Caco-2 (cell line): ENCODE measurements at regions not wholly inside any gene's neighbourhood (a gene's known extent, or its start where the extent isn't known, plus 50 kb on each side); places are given as distances from the start of the nearest gene placed in this dataset.

Experiments used
- BruUV-seq: library from RNA; stranded (reverse); fragments of 400-500 nt; replicated peaks from 2 replicates; lab custom pipeline; 2021; lab: Mats Ljungman, UMichigan
- CTCF ChIA-PET: fragments of 300-600 bp; sonication (Branson Sonifier 250); formaldehyde crosslinking; loops from one replicate; lab custom pipeline; 2022; ENCODE audit warnings: antibody characterized with exemption; lab: Charles Lee
- POLR2A ChIA-PET: fragments of 300-600 bp; sonication (Branson Sonifier 250); formaldehyde crosslinking; loops from one replicate; lab custom pipeline; 2022; ENCODE audit warnings: antibody characterized with exemption; lab: Charles Lee
- DNase-seq, 2 experiments: peaks; one replicate each; pipeline versions ENCODE4 v3.0.0 to v3.0.0-alpha.2; 2020 to 2022
- H3K27me3 ChIP-seq: replicated peaks from 2 replicates; pipeline ENCODE4 v1.6.0; 2011; ENCODE audit warnings: low read length; ENCODE audit not compliant: control insufficient read depth, insufficient read depth
- H3K36me3 ChIP-seq: 2 replicates; pipeline ENCODE4 v1.5.1; 2011; ENCODE audit warnings: low read length; ENCODE audit not compliant: control insufficient read depth, insufficient read depth
- H3K4me1 ChIP-seq: fragments of 250-450 bp; sonication (Bioruptor Pico); 2 replicates; pipeline ENCODE4 v1.5.1; 2020; ENCODE audit warnings: mild to moderate bottlenecking
- H3K4me3 ChIP-seq: 2 replicates; pipeline ENCODE4 v1.5.1; 2011; ENCODE audit warnings: low read depth, mild to moderate bottlenecking, control low read depth, low read length
- H3K9me3 ChIP-seq: fragments of 250-450 bp; sonication (Bioruptor Pico); 2 replicates; pipeline ENCODE4 v1.5.1; 2020; ENCODE audit warnings: mild to moderate bottlenecking, moderate library complexity
- H3K27ac Mint-ChIP-seq: one replicate; pipeline ENCODE4 v1.8.0; 2022; ENCODE audit warnings: mixed read lengths; ENCODE audit not compliant: unreplicated experiment
- H3K27me3 Mint-ChIP-seq: one replicate; pipeline ENCODE4 v1.8.0; 2022; ENCODE audit warnings: mixed read lengths; ENCODE audit not compliant: insufficient read depth, unreplicated experiment
- H3K36me3 Mint-ChIP-seq: one replicate; pipeline ENCODE4 v1.8.0; 2022; ENCODE audit warnings: mild to moderate bottlenecking, mixed read lengths; ENCODE audit not compliant: insufficient read depth, unreplicated experiment
- H3K4me1 Mint-ChIP-seq: one replicate; pipeline ENCODE4 v1.8.0; 2022; ENCODE audit warnings: low read depth, mixed read lengths; ENCODE audit not compliant: unreplicated experiment
- H3K4me3 Mint-ChIP-seq: one replicate; pipeline ENCODE4 v1.8.0; 2022; ENCODE audit warnings: mild to moderate bottlenecking, moderate library complexity, mixed read lengths; ENCODE audit not compliant: unreplicated experiment
- H3K9me3 Mint-ChIP-seq: one replicate; pipeline ENCODE4 v1.8.0; 2022; ENCODE audit warnings: mixed read lengths; ENCODE audit not compliant: unreplicated experiment
- intact Hi-C: fragments of 100-400 bp; cut with micrococcal nuclease; formaldehyde crosslinking; loops from one replicate; pipeline ENCODE4 v1.10.0; 2022; ENCODE audit not compliant: unreplicated experiment
- TF ChIP-seq, protein P1 (sequence below), 2 experiments: fragments of 200-600 bp in 1 of 2; IDR thresholded peaks; 1 replicate in 1 of 2; 2 replicates in 1 of 2; pipeline versions ENCODE4 v1.5.1 to v1.8.0; 2011 to 2022; ENCODE audit warnings: antibody characterized with exemption in 1 of 2, control low read depth in 1 of 2, inconsistent platforms in 1 of 2, low read depth in 1 of 2, low read length in 1 of 2, mild to moderate bottlenecking in 1 of 2, moderate library complexity in 1 of 2; ENCODE audit not compliant: insufficient read depth in 1 of 2, severe bottlenecking in 1 of 2, unreplicated experiment in 1 of 2

DNA sequence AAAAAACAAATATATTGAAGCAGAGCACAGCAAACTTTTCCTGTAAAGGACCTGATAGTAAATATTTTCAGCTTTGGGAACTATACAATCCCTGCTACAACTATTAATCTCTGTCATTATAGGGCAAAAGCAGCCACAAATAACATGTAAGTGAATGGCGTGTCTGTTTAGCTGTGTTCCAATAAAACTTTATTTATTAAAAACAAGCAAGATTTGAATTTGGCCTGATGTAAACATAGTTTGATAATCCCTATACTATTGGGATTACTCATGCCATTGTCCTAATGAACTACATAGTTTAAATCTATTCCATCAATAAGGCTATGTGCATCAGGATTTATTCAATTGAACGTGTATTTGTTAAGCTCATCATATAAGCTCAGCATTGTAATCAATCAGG, 286.8 kb upstream of the CNTN6 start:
- no peaks in the 10 kb centered on the region for H3K9me3 ChIP-seq
- TF ChIP-seq, protein P1, sequence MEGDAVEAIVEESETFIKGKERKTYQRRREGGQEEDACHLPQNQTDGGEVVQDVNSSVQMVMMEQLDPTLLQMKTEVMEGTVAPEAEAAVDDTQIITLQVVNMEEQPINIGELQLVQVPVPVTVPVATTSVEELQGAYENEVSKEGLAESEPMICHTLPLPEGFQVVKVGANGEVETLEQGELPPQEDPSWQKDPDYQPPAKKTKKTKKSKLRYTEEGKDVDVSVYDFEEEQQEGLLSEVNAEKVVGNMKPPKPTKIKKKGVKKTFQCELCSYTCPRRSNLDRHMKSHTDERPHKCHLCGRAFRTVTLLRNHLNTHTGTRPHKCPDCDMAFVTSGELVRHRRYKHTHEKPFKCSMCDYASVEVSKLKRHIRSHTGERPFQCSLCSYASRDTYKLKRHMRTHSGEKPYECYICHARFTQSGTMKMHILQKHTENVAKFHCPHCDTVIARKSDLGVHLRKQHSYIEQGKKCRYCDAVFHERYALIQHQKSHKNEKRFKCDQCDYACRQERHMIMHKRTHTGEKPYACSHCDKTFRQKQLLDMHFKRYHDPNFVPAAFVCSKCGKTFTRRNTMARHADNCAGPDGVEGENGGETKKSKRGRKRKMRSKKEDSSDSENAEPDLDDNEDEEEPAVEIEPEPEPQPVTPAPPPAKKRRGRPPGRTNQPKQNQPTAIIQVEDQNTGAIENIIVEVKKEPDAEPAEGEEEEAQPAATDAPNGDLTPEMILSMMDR (IDR thresholded peaks at IDR 0.05; ENCODE audit: insufficient read depth in 1 of 2, low read depth in 1 of 2, low read length in 1 of 2, severe bottlenecking in 1 of 2, unreplicated experiment in 1 of 2): no peak
- no TSS peak for BruUV-seq

GRCh38 chr3:816605-817004, 276.2 kb upstream of the CNTN6 start:
- Histone ChIP-seq H3K36me3 (no peaks in the 10 kb centered on the region), H3K4me3 (no peak overlapping the region), H3K9me3 (no peaks in the 10 kb centered on the region), H3K27me3 (no peaks in the 10 kb centered on the region), H3K4me1 (no peaks in the 10 kb centered on the region)
- no peak for DNase-seq
- H3K4me1 Mint-ChIP-seq: no peaks in the 10 kb centered on the region
- H3K36me3 Mint-ChIP-seq: no peaks in the 10 kb centered on the region
- no peak overlapping the region for H3K27ac Mint-ChIP-seq
- POLR2A ChIA-PET: no interaction called here
- intact Hi-C loops: no loop called here
- BruUV-seq: no TSS peak
- peaks cover 6% of the 10 kb centered on the region for H3K9me3 Mint-ChIP-seq
- CTCF ChIA-PET: no interaction called here
- no peaks in the 10 kb centered on the region for H3K27me3 Mint-ChIP-seq
- H3K4me3 Mint-ChIP-seq: no peak overlapping the region
- TF ChIP-seq, protein P1 (IDR thresholded peaks at IDR 0.05; ENCODE audit: insufficient read depth in 1 of 2, low read depth in 1 of 2, low read length in 1 of 2, severe bottlenecking in 1 of 2, unreplicated experiment in 1 of 2): no peak

More for the DNA sequence above, 286.8 kb upstream of the CNTN6 start:
- ChIA-PET CTCF (no interaction called here), POLR2A (no interaction called here)
- Mint-ChIP-seq H3K4me3 (no peak overlapping the region), H3K4me1 (no peaks in the 10 kb centered on the region), H3K27me3 (no peaks in the 10 kb centered on the region), H3K9me3 (no peaks in the 10 kb centered on the region), H3K36me3 (no peaks in the 10 kb centered on the region), H3K27ac (no peak overlapping the region)
- intact Hi-C loops: no loop called here
- DNase-seq: no peak
- H3K27me3 ChIP-seq: no peaks in the 10 kb centered on the region
- H3K4me1 ChIP-seq: no peaks in the 10 kb centered on the region
- no peaks in the 10 kb centered on the region for H3K36me3 ChIP-seq
- no peak overlapping the region for H3K4me3 ChIP-seq

DNA sequence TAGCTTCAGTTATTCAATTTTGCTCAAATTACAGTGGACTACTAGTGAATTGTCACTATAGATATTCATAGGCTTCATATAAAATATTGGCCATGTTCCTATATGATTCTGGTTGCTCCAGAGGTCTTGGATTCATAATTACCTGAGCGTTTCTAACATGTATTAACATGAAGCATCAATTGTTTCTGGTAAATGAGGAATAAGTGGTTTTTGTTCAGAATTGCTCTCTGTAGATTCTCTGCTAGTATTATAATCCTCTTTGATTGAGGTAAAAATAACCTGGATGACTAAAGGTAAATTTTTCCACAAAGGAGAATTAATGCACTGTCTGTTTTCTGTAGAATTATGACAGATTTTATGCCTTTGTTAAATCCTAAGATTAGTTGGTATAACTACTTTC, 258.1 kb upstream of the CNTN6 start:
- H3K9me3 Mint-ChIP-seq: peaks cover 17% of the 10 kb centered on the region
- no peak overlapping the region for H3K4me3 ChIP-seq
- H3K27me3 Mint-ChIP-seq: peaks cover 3% of the 10 kb centered on the region
- ChIA-PET POLR2A (no interaction called here), CTCF (no interaction called here)
- H3K27me3 ChIP-seq: no peaks in the 10 kb centered on the region
- intact Hi-C loops: no loop called here
- H3K4me1 ChIP-seq: no peaks in the 10 kb centered on the region
- H3K9me3 ChIP-seq: no peaks in the 10 kb centered on the region
- no TSS peak for BruUV-seq
- no peaks in the 10 kb centered on the region for H3K4me1 Mint-ChIP-seq
- no peak overlapping the region for H3K27ac Mint-ChIP-seq
- H3K36me3 ChIP-seq: no peaks in the 10 kb centered on the region
- no peak for DNase-seq
- no peak overlapping the region for H3K4me3 Mint-ChIP-seq
- TF ChIP-seq, protein P1 (IDR thresholded peaks at IDR 0.05; ENCODE audit: insufficient read depth in 1 of 2, low read depth in 1 of 2, low read length in 1 of 2, severe bottlenecking in 1 of 2, unreplicated experiment in 1 of 2): no peak
- H3K36me3 Mint-ChIP-seq: no peaks in the 10 kb centered on the region
